ENCODE measurements at regions not wholly inside any gene's neighbourhood (a gene's known extent, or its start where the extent isn't known, plus 50 kb on each side); places are given as distances from the start of the nearest gene placed in this dataset.

GRCh38 chr11:71349627-71350026, 97.2 kb upstream of the SHANK2 start:
- DNase-seq (no peak), ATAC-seq (ENCODE audit: insufficient read depth, low read depth) (no peak)
- Histone ChIP-seq H3K4me3 (ENCODE audit: low read depth in 1 of 2, low read length in 2 of 2) (no peak overlapping the region), H3K4me1 (ENCODE audit: insufficient read depth, low read length) (no peaks in the 10 kb centered on the region), H4K20me1 (ENCODE audit: insufficient read depth, low read length) (no peaks in the 10 kb centered on the region; the same call in 1 of the 2 replicates), H3K9me3 (ENCODE audit: insufficient read depth, low read length, severe bottlenecking) (no peaks in the 10 kb centered on the region), H3K79me2 (ENCODE audit: insufficient read depth, low read length) (no peaks in the 10 kb centered on the region), H3K27me3 (ENCODE audit: insufficient read depth, low read length, poor library complexity) (no peaks in the 10 kb centered on the region), H3K9ac (ENCODE audit: low read depth, low read length) (no peak overlapping the region), H2AFZ (ENCODE audit: low read depth, low read length) (no peak overlapping the region), H3K36me3 (ENCODE audit: insufficient read depth, low read length) (no peaks in the 10 kb centered on the region), H3K27ac (ENCODE audit: low read length) (no peak overlapping the region), H3K4me2 (ENCODE audit: insufficient read depth, low read length) (no peak overlapping the region)
- TF ChIP-seq EZH2 (IDR thresholded peaks at IDR 0.05; ENCODE audit: borderline replicate concordance, low read depth, low read length, severe bottlenecking) (no peak), CTCF (IDR thresholded peaks at IDR 0.05; ENCODE audit: borderline replicate concordance, extremely low read depth, low read length, poor library complexity, severe bottlenecking) (no peak)

DNA sequence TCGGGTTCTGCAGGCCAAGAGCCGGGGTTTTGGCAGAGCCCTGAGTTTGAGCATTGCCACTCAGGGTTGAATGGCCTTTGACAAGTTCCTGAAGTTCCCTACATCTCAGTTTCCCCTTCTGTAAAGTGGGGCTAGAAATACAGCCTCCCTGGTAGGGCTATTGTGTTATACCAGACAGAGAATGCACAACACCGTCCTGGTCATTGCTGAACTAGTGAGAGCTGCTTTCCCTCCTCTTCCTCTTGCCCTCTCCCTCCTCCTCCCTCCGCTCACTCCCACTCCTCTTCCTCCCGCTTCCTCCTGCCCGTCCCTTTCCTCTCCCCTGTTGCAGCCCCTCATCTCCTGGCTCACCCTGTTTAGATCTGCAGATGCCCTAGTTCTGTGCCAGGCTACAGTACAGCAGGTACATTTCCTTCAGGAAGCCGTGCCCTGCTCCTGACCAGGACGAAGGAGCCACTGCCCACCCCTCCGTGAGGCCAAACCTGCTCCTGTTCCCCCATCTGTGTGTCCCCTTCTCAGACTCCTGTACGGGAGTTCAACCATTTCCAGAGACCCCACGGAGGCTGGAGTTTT, 91.5 kb upstream of the SHANK2 start:
- H3K36me3 ChIP-seq (ENCODE audit: insufficient read depth, low read length): no peaks in the 10 kb centered on the region
- no peak for DNase-seq
- no peak overlapping the region for H2AFZ ChIP-seq (ENCODE audit: low read depth, low read length)
- H3K27ac ChIP-seq (ENCODE audit: low read length): no peak overlapping the region
- H3K27me3 ChIP-seq (ENCODE audit: insufficient read depth, low read length, poor library complexity): no peaks in the 10 kb centered on the region
- no peaks in the 10 kb centered on the region for H3K4me1 ChIP-seq (ENCODE audit: insufficient read depth, low read length)
- no peaks in the 10 kb centered on the region for H3K9me3 ChIP-seq (ENCODE audit: insufficient read depth, low read length, severe bottlenecking)
- no peak overlapping the region for H3K9ac ChIP-seq (ENCODE audit: low read depth, low read length)
- no peak overlapping the region for H3K4me2 ChIP-seq (ENCODE audit: insufficient read depth, low read length)
- H3K4me3 ChIP-seq (ENCODE audit: low read depth in 1 of 2, low read length in 2 of 2): no peak overlapping the region
- no peaks in the 10 kb centered on the region for H3K79me2 ChIP-seq (ENCODE audit: insufficient read depth, low read length)
- H4K20me1 ChIP-seq (ENCODE audit: insufficient read depth, low read length): no peaks in the 10 kb centered on the region
- no peak for TF ChIP-seq CTCF (IDR thresholded peaks at IDR 0.05; ENCODE audit: borderline replicate concordance, extremely low read depth, low read length, poor library complexity, severe bottlenecking)
- no peak for TF ChIP-seq EZH2 (IDR thresholded peaks at IDR 0.05; ENCODE audit: borderline replicate concordance, low read depth, low read length, severe bottlenecking)
- ATAC-seq (ENCODE audit: insufficient read depth, low read depth): no peak

DNA sequence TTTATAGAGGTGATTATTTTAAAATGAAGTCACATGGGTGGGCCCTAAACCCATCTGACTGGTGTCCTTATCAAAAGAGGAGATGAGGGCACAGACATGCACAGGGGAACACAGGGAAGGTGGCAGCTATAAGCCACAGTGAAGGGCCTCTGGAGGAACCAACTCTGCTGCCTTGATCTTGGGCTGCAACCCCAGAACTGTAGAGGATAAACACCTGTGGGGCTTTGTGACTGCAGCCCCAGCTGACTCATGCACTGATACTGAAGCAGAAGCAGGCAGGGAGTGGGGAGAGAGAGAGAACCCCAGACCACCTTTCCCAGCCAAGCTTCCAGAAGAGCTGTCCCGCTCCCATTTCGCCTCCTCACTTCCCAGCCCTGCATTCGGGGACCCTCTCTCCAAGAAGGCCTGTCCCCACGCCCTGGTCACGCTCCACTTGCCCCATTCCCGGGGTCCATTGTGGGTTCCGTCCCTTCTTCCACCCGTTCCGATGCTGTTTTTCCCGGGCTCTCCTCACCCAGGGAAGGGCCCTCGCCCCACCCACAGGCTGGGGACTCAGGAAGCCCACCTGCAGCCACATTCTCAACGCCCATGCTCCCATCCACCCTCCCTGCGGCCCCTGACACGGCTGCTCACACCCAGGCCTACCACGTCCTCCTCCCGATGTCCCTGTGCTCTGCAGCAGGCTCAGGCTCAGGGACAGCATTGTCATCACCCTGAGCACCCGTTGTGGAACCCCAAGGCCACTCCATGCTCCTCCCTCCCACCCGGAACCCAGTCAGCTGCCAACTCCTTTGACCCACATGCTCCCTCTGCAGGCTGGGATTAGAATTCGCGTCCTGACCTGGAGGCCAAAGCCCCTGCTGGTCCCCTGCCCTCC, 90.8 kb upstream of the SHANK2 start:
- H3K27ac ChIP-seq (ENCODE audit: low read length): no peak overlapping the region
- H3K4me1 ChIP-seq (ENCODE audit: insufficient read depth, low read length): no peaks in the 10 kb centered on the region
- peak; percentile 23 for DNase-seq
- H2AFZ ChIP-seq (ENCODE audit: low read depth, low read length): no peak overlapping the region
- no peaks in the 10 kb centered on the region for H3K27me3 ChIP-seq (ENCODE audit: insufficient read depth, low read length, poor library complexity)
- no peaks in the 10 kb centered on the region for H3K9me3 ChIP-seq (ENCODE audit: insufficient read depth, low read length, severe bottlenecking)
- H3K4me3 ChIP-seq (ENCODE audit: low read depth in 1 of 2, low read length in 2 of 2): no peak overlapping the region
- H3K9ac ChIP-seq (ENCODE audit: low read depth, low read length): no peak overlapping the region
- H4K20me1 ChIP-seq (ENCODE audit: insufficient read depth, low read length): no peaks in the 10 kb centered on the region
- ATAC-seq (ENCODE audit: insufficient read depth, low read depth): peak; percentile 54; the same call in 1 of the 3 replicates
- TF ChIP-seq CTCF (IDR thresholded peaks at IDR 0.05; ENCODE audit: borderline replicate concordance, extremely low read depth, low read length, poor library complexity, severe bottlenecking) (peak; percentile 62), EZH2 (IDR thresholded peaks at IDR 0.05; ENCODE audit: borderline replicate concordance, low read depth, low read length, severe bottlenecking) (no peak)
- H3K36me3 ChIP-seq (ENCODE audit: insufficient read depth, low read length): no peaks in the 10 kb centered on the region
- H3K4me2 ChIP-seq (ENCODE audit: insufficient read depth, low read length): no peak overlapping the region
- no peaks in the 10 kb centered on the region for H3K79me2 ChIP-seq (ENCODE audit: insufficient read depth, low read length)
